ENCODE measurements at regions not wholly inside any gene's neighbourhood (a gene's known extent, or its start where the extent isn't known, plus 50 kb on each side); places are given as distances from the start of the nearest gene placed in this dataset.
"Not testable (repeated sequence)": the region's sequence is repeated elsewhere in the genome, so short reads cannot be mapped to it uniquely, and the experiment has no call there.

- no peak for DNase-seq (ENCODE audit: low read depth in 2 of 2)
Measured at GRCh38 chr2:193219413-193219812, 1024.7 kb upstream of the TMEFF2 start.

DNA sequence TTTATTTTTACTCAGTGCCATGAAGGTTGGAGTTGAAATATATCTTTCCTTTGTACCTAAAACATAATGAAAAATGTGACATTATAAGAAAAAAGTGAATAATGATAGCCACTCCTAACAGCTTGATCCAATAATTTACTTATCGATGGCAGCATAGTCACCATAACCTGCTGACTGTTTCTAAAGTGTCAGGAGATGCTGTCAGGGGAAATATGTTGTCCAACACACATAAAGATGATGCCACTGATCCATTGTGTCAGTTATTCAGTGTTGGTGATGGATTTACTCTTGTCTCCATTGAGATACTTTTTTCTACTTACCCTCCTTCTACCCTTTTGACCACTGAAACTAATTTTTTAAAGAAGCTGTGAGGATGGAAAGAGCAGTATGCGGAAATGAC, 1006.9 kb upstream of the TMEFF2 start:
- DNase-seq (ENCODE audit: low read depth in 2 of 2), result no peak

GRCh38 chr2:193199322-193199721, 1004.6 kb upstream of the TMEFF2 start:
- DNase-seq (ENCODE audit: low read depth in 2 of 2), result no peak

DNA sequence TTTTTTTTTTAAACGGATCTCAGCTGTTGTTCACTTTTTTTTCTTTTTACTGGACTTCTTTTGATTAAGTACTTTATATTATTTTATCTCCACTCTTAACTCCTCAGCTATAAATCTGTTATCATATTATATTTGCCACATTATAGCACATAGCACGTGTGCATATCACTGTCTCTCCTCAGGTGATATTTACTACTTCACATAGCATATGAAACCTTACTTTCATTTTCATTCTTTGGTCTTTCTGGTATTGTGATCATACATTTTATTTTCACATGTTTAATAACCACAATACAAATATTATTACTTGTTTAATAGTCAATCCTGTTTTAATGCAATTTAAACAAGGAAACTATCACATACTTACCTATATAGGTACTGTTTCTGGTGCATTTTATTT, 993.1 kb upstream of the TMEFF2 start:
- no peak for DNase-seq (ENCODE audit: low read depth in 2 of 2)

- not testable (repeated sequence) for DNase-seq (ENCODE audit: low read depth in 2 of 2)
Measured at GRCh38 chr2:193170981-193171380, 976.2 kb upstream of the TMEFF2 start.

GRCh38 chr2:193156480-193156879, 961.7 kb upstream of the TMEFF2 start:
- DNase-seq (ENCODE audit: low read depth in 2 of 2), result no peak

DNA sequence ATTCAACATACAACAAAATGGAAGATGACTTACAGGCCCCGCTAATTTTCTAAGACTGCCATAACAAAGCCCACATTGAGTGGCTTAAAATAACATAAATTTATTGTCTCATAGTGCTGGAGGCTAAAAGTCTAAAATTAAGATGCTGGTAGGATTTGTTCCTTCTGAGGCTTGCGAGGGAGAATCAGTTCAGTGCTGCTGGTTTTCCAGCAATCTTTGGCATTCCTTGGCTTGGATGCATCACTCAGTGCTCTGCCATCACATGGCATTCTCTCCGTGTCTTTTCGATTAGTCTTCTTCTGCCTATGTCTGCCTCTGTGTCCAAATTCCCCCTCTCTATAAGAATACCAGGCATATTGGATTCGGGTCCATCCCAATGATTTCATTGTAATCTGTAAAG, 959.3 kb upstream of the TMEFF2 start:
- DNase-seq (ENCODE audit: low read depth in 2 of 2), result no peak

- no peak for DNase-seq (ENCODE audit: low read depth in 2 of 2)
Measured at GRCh38 chr2:193153576-193153975, 958.8 kb upstream of the TMEFF2 start.

DNA sequence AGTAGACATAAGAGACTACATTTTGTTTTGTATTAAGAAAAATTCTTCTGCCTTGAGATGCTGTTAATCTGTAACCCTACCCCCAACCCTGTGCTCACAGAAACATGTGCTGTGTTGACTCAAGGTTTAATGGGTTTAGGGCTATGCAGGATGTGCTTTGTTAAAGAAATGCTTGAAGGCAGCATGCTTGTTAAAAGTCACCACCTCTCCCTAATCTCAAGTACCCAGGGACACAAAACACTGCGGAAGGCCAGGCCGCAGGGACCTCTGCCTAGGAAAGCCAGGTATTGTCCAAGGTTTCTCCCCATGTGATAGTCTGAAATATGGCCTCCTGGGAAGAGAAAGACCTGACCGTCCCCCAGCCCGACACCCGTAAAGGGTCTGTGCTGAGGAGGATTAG, 947.7 kb upstream of the TMEFF2 start:
- DNase-seq (ENCODE audit: low read depth in 2 of 2), result not testable (repeated sequence)

DNA sequence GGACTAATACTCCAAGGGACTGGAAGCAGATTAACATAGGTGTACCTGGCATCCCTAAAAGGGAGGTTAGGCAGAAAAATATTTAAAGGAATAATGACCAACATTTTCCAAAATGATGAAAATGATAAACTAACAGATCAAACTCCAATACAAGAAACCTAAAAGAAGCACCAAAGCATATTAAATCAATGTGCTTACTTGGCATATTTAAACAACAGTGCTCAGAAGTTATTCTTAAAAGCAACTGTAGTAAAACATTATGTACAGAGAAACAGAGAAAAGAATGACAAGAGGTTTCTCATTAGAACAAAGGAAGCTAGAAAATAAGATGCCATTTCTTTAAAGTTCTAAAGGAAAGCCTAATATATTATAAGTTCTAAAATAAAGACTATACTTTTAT, 947.3 kb upstream of the TMEFF2 start:
- no peak for DNase-seq (ENCODE audit: low read depth in 2 of 2)

DNA sequence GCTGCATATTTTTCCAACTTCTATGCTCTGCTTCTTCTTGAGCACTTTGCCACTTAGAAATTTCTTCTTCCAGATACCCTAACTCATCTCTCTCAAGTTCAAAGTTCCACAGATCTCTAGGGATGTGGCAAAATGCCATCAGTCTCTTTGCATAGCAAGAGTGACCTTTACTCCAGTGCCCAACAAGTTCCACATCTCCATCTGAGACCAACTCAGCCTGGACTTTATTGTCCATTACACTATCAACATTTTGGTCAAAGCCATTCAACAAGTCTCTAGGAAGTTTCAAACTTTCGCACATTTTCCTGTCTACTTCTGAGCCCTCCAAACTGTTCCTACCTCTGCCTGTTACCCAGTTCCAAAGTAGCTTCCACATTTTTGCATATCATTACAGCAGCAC, 946.2 kb upstream of the TMEFF2 start:
- DNase-seq (ENCODE audit: low read depth in 2 of 2), result not testable (repeated sequence)

- DNase-seq (ENCODE audit: low read depth in 2 of 2), result no peak
Measured at GRCh38 chr2:193124815-193125214, 930.1 kb upstream of the TMEFF2 start.

GRCh38 chr2:193114827-193115226, 920.1 kb upstream of the TMEFF2 start:
- DNase-seq (ENCODE audit: low read depth in 2 of 2), result no peak

DNA sequence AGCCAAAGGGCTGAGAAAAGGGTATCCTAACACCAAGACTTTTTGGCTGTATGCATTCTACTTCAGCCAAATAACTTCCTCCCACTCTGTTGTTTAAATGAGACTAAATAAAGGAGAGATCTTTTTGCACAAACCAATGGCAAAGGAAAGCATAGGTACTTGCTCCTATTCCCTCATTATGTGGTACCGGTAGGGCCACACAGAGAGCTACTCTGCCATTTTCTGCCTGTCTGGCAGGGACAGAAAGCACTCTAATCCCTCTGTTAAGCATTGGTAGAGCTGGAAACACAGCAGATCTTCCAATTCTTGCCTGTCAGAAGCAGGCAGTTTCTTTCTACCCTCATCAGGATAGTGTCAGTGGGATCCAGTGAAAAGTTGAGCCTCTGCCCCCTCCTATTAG, 918.3 kb upstream of the TMEFF2 start:
- no peak for DNase-seq (ENCODE audit: low read depth in 2 of 2)

DNA sequence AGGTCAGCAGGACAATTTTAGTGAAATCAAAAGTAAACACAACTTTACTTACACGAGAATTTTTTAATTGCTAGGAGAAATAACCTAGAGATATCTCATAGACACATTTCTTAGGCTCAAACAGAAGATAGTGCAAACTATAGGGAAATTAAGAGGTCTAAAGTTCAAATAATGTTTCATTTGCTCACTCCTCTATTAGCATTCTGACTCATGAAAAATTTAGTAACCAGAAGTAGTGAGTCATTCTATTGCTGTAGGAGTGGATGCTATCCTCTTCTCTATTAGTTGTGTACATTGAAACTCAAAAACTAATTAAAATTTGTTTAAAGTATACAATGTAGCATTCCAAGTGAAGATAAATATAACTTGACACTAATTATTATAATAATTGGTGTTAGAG, 908.3 kb upstream of the TMEFF2 start:
- DNase-seq (ENCODE audit: low read depth in 2 of 2), result no peak

- no peak for DNase-seq (ENCODE audit: low read depth in 2 of 2)
Measured at GRCh38 chr2:193101591-193101990, 906.9 kb upstream of the TMEFF2 start.

DNA sequence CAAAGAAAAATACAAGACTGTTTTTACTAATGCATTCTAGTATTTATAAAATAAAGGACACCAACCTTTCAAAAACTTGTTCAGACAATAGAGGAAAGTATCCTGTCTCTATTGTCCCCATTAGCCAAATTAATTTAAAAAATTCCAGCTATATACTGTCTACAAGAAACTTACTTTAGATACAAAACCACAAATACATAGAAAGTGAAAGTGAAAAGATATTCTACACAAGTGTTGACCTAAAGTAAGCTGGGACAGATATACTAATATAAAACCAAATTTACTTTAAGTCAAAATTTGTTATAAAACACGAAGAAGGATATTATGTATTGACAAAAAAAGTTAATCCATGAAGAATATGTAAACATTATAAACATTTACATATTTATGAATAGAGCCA, 893.3 kb upstream of the TMEFF2 start:
- no peak for DNase-seq (ENCODE audit: low read depth in 2 of 2)

DNA sequence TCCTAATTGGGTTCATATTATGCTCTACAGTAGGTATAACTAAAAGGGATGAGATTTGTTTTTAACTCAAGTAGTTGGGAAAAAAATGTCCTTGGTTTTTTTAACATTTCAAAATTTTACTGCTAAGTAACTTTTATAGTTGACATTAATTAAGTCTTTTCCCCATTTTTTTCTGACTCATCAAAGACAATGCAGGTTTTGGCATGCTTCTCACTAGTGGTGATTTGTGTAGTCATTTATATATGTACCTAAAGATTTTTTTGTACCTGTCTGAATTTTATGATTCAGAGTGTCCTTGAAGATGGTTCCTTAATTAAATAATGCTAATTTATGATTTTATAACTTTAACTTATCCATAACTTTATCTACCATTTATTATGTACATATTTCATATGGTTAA, 882.3 kb upstream of the TMEFF2 start:
- no peak for DNase-seq (ENCODE audit: low read depth in 2 of 2)

GRCh38 chr2:193074933-193075332, 880.2 kb upstream of the TMEFF2 start:
- DNase-seq (ENCODE audit: low read depth in 2 of 2), result no peak

- no peak for DNase-seq (ENCODE audit: low read depth in 2 of 2)
Measured at GRCh38 chr2:193072647-193073046, 877.9 kb upstream of the TMEFF2 start.

DNA sequence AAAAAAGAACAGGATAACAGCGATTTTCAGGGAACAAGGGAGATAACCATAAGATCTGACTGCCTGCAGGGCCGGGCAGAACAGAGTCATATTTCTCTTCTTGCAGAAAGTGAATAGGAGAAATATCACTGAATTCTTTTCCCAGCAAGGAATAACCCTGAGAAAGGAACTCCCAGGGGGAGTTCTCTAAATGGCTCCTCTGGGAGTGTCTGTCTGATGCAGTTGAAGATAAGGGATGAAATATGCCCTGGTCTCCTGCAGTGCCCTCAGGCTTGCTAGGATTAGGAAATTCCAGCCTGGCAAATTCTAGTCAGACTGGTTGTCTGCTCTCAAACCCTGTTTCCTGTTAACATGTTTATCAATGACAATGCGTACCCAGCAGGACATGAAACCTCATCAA, 830.8 kb upstream of the TMEFF2 start:
- DNase-seq (ENCODE audit: low read depth in 2 of 2), result not testable (repeated sequence)

DNA sequence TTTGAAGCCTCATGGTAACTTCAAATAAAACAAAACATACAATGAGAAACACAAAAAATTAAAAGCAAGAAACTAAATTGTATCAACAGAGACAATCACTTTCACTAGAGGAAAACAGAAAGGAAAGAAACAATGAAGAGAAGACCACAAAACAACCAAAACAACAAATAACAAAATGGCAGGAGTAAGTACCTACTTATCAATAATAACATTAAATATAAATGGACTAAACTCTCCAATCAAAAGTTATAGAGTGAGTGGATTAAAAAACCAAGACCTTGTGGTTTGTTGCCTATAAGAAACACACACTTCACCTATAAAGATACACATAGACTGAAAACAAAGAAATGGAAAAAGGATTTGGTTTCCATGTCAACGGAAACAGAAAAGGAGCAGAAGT, 830.1 kb upstream of the TMEFF2 start:
- DNase-seq (ENCODE audit: low read depth in 2 of 2), result no peak

- no peak for DNase-seq (ENCODE audit: low read depth in 2 of 2)
Measured at GRCh38 chr2:193011870-193012269, 817.1 kb upstream of the TMEFF2 start.

- no peak for DNase-seq (ENCODE audit: low read depth in 2 of 2)
Measured at GRCh38 chr2:192993059-192993458, 798.3 kb upstream of the TMEFF2 start.

- DNase-seq (ENCODE audit: low read depth in 2 of 2), result no peak
Measured at GRCh38 chr2:192983173-192983572, 788.4 kb upstream of the TMEFF2 start.

All from fibroblast of skin of left biceps (primary cell).